H1 (cell line): ENCODE measurements at regions not wholly inside any gene's neighbourhood (a gene's known extent, or its start where the extent isn't known, plus 50 kb on each side); places are given as distances from the start of the nearest gene placed in this dataset.

Experiments
- CTCF ChIA-PET: fragments of 300-600 bp; sonication (Branson Sonifier 250); formaldehyde crosslinking; loops from one replicate; lab custom pipeline; 2021; ENCODE audit not compliant: partially characterized antibody; lab: Charles Lee
- POLR2A ChIA-PET: fragments of 300-600 bp; sonication (Branson Sonifier 250); formaldehyde crosslinking; loops from one replicate; lab custom pipeline; 2021; ENCODE audit warnings: inconsistent platforms; ENCODE audit not compliant: partially characterized antibody; lab: Charles Lee
- DNase-seq, 2 experiments: peaks; one replicate each; pipeline versions ENCODE4 v3.0.0 to v3.0.0-alpha.2; 2010 to 2022; ENCODE audit warnings: low spot score in 2 of 2, low read depth in 1 of 2, mixed read lengths in 1 of 2
- FAIRE-seq: peaks from 2 replicates; lab custom pipeline; 2011; peaks lifted over from hg19 to GRCh38; lab: Jason Lieb, UNC
- H2AFZ ChIP-seq: 2 replicates; pipeline ENCODE4 v1.8.1; 2012; ENCODE audit warnings: low read length, inconsistent platforms
- H2AK5ac ChIP-seq: 2 replicates; pipeline ENCODE4 v1.6.1; 2013; ENCODE audit warnings: low read depth, low read length
- H2BK120ac ChIP-seq: replicated peaks from 2 replicates; pipeline ENCODE3; 2013; ENCODE audit warnings: low read depth, low read length, inconsistent platforms
- H2BK12ac ChIP-seq: 2 replicates; pipeline ENCODE4 v1.6.1; 2013; ENCODE audit warnings: low read depth, low read length
- H2BK15ac ChIP-seq: 2 replicates; pipeline ENCODE4 v1.6.1; 2013; ENCODE audit warnings: low read length
- H2BK20ac ChIP-seq: 2 replicates; pipeline ENCODE4 v1.6.1; 2013; ENCODE audit warnings: low read length
- H2BK5ac ChIP-seq: 2 replicates; pipeline ENCODE4 v1.6.1; 2013; ENCODE audit warnings: low read depth, low read length
- H3K14ac ChIP-seq: 2 replicates; pipeline ENCODE4 v1.6.1; 2013; ENCODE audit warnings: inconsistent platforms; ENCODE audit not compliant: insufficient read length
- H3K18ac ChIP-seq: 2 replicates; pipeline ENCODE4 v1.6.1; 2013; ENCODE audit warnings: low read length; ENCODE audit errors: extremely low read depth
- H3K23ac ChIP-seq: 2 replicates; pipeline ENCODE4 v1.6.1; 2013; ENCODE audit warnings: inconsistent platforms; ENCODE audit not compliant: insufficient read length
- H3K23me2 ChIP-seq: 2 replicates; pipeline ENCODE4 v1.6.1; 2013; ENCODE audit warnings: low read depth, low read length
- H3K27ac ChIP-seq: 2 replicates; pipeline ENCODE4 v1.6.1; 2011; ENCODE audit warnings: low read depth, low read length, inconsistent platforms
- H3K27me3 ChIP-seq, 4 experiments: replicated peaks in 1 of 4; 1 replicate in 1 of 4; 2 replicates in 3 of 4; pipeline versions ENCODE4 v1.6.1 to v1.8.1; 2011 to 2013; ENCODE audit warnings: low read length in 3 of 4, mild to moderate bottlenecking in 3 of 4, inconsistent platforms in 2 of 4, mixed read lengths in 2 of 4, moderate library complexity in 1 of 4; ENCODE audit not compliant: control insufficient read depth in 3 of 4, insufficient read depth in 3 of 4; ENCODE audit errors: extremely low read depth in 1 of 4
- H3K36me3 ChIP-seq, 4 experiments: 2 replicates each; pipeline versions ENCODE4 v1.6.1 to v1.8.1; 2011 to 2013; ENCODE audit warnings: mild to moderate bottlenecking in 4 of 4, low read length in 3 of 4, moderate library complexity in 2 of 4, control low read depth in 1 of 4, inconsistent platforms in 1 of 4; ENCODE audit not compliant: insufficient read depth in 4 of 4, control insufficient read depth in 2 of 4
- H3K4ac ChIP-seq: replicated peaks from 2 replicates; pipeline ENCODE3; 2013; ENCODE audit warnings: low read length, low read depth, mixed read lengths, inconsistent platforms; ENCODE audit not compliant: insufficient read length
- H3K4me1 ChIP-seq, 4 experiments: replicated peaks in 1 of 4; 1 replicate in 1 of 4; 2 replicates in 3 of 4; pipeline versions ENCODE4 v1.6.1 to v1.8.1; 2011 to 2013; ENCODE audit warnings: low read length in 3 of 4, inconsistent platforms in 2 of 4, mixed read lengths in 1 of 4; ENCODE audit not compliant: insufficient read depth in 4 of 4, control insufficient read depth in 3 of 4
- H3K4me2 ChIP-seq, 2 experiments: 2 replicates each; pipeline versions ENCODE4 v1.6.1 to v1.8.1; 2011 to 2013; ENCODE audit warnings: low read depth in 2 of 2, low read length in 2 of 2, control low read depth in 1 of 2, inconsistent platforms in 1 of 2, mild to moderate bottlenecking in 1 of 2; ENCODE audit not compliant: insufficient read depth in 1 of 2
- H3K4me3 ChIP-seq, 4 experiments: fragments of 200-600, 300-600 bp in 1 of 4; sonication (generic), shearing (Covaris generic), sonication (Bioruptor Twin) in 1 of 4; 2 replicates each; pipeline versions ENCODE4 v1.5.1 to v1.8.1; 2011 to 2016; ENCODE audit warnings: low read length in 4 of 4, low read depth in 3 of 4, control low read depth in 2 of 4, inconsistent platforms in 2 of 4, mild to moderate bottlenecking in 2 of 4, mixed read lengths in 1 of 4, moderate library complexity in 1 of 4; ENCODE audit not compliant: insufficient read depth in 2 of 4; ENCODE audit errors: extremely low read depth in 1 of 4
- H3K56ac ChIP-seq: replicated peaks from 2 replicates; pipeline ENCODE3; 2013; ENCODE audit warnings: low read depth, mild to moderate bottlenecking, mixed read lengths, low read length, inconsistent platforms; ENCODE audit not compliant: insufficient read length
- H3K79me1 ChIP-seq: 2 replicates; pipeline ENCODE4 v1.6.1; 2013; ENCODE audit warnings: low read depth, low read length, control low read depth
- H3K79me2 ChIP-seq, 2 experiments: 2 replicates each; pipeline versions ENCODE4 v1.6.1 to v1.8.1; 2012 to 2013; ENCODE audit warnings: low read length in 2 of 2, mild to moderate bottlenecking in 2 of 2, inconsistent platforms in 1 of 2; ENCODE audit not compliant: insufficient read depth in 2 of 2, control insufficient read depth in 1 of 2
- H3K9ac ChIP-seq, 4 experiments: replicated peaks in 1 of 4; 1 replicate in 1 of 4; 2 replicates in 3 of 4; pipeline versions ENCODE4 v1.6.1 to v1.8.1; 2011 to 2013; ENCODE audit warnings: low read depth in 3 of 4, low read length in 3 of 4, control low read depth in 2 of 4, mild to moderate bottlenecking in 2 of 4, moderate library complexity in 2 of 4, inconsistent platforms in 1 of 4; ENCODE audit errors: extremely low read depth in 1 of 4
- H3K9me3 ChIP-seq, 2 experiments: 2 replicates each; pipeline versions ENCODE4 v1.6.1 to v1.8.1; 2012 to 2013; ENCODE audit warnings: mild to moderate bottlenecking in 2 of 2, moderate library complexity in 2 of 2, control low read depth in 1 of 2, inconsistent platforms in 1 of 2, low read depth in 1 of 2, low read length in 1 of 2, mixed read lengths in 1 of 2; ENCODE audit not compliant: insufficient read depth in 2 of 2
- H4K20me1 ChIP-seq, 2 experiments: replicated peaks in 1 of 2; 2 replicates each; pipeline versions ENCODE3 to v1.8.1; 2011 to 2013; ENCODE audit warnings: inconsistent platforms in 2 of 2, low read length in 2 of 2, mild to moderate bottlenecking in 1 of 2; ENCODE audit not compliant: insufficient read depth in 2 of 2, control insufficient read depth in 1 of 2
- H4K5ac ChIP-seq: 2 replicates; pipeline ENCODE4 v1.6.1; 2013; ENCODE audit warnings: low read length, low read depth, mixed read lengths, inconsistent platforms; ENCODE audit not compliant: insufficient read length
- H4K8ac ChIP-seq: 2 replicates; pipeline ENCODE4 v1.8.0; 2013; ENCODE audit warnings: mild to moderate bottlenecking, moderate library complexity, low read length, inconsistent platforms; ENCODE audit not compliant: insufficient read depth; ENCODE audit errors: extremely low read depth
- H4K91ac ChIP-seq: replicated peaks from 2 replicates; pipeline ENCODE3; 2013; ENCODE audit warnings: low read length, mixed read lengths, inconsistent platforms; ENCODE audit not compliant: insufficient read length
- HDAC2 ChIP-seq, 2 experiments: fragments of 300-600 bp in 1 of 2; sonication (generic) in 1 of 2; IDR thresholded peaks; 2 replicates each; pipeline ENCODE4 v1.6.1; 2011 to 2012; ENCODE audit warnings: low read depth in 2 of 2, low read length in 2 of 2, mild to moderate bottlenecking in 2 of 2, moderate library complexity in 2 of 2, borderline replicate concordance in 1 of 2, inconsistent platforms in 1 of 2
- KDM1A ChIP-seq: fragments of 200-600, 300-600 bp; sonication (generic); IDR thresholded peaks from 2 replicates; pipeline ENCODE4 v1.7.1; 2016; ENCODE audit warnings: mild to moderate bottlenecking, low read length, borderline replicate concordance
- TF ChIP-seq, protein P1 (sequence below): IDR thresholded peaks from 2 replicates; pipeline ENCODE4 v1.6.1; 2012; ENCODE audit warnings: inconsistent platforms

DNA sequence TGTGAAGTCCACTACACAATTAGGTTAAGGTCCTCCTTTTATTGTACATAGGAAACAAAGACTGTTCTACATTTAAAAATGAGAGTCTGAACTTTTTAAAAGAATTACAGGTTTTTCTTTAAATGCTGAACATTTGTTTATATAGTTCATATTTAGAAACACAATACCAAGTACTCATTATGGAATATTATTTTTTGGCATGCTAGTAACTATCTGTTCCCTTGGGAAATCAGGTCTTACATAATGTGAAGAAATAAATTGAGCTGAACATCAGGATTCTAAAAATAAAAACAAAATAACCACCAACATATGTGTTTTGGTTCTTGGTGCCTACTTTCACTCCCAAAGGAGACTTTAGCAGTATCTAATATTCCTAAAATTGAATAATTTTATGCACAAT is 230.5 kb upstream of the IZUMO3 start:
- Histone ChIP-seq H2BK120ac (no peak overlapping the region), H3K23ac (no peak overlapping the region), H3K9ac (no peak overlapping the region), H3K9me3 (peaks cover 13 to 18% of the 10 kb centered on the region in 2 experiments; a peak in 3 of 4 replicates), H2BK5ac (no peak overlapping the region), H2AFZ (no peak overlapping the region), H4K20me1 (no peaks in the 10 kb centered on the region), H2BK12ac (no peak overlapping the region), H3K79me2 (no peaks in the 10 kb centered on the region), H3K18ac (no peak overlapping the region), H2BK15ac (no peak overlapping the region), H4K91ac (no peak overlapping the region), H4K8ac (no peak overlapping the region), H3K56ac (no peak overlapping the region), H3K4me1 (no peaks in the 10 kb centered on the region), H3K4me3 (no peak overlapping the region), H3K79me1 (no peaks in the 10 kb centered on the region), H4K5ac (no peak overlapping the region), H2AK5ac (no peak overlapping the region), H3K36me3 (no peaks in the 10 kb centered on the region), H3K27me3 (no peaks in the 10 kb centered on the region), H2BK20ac (no peak overlapping the region), H3K4ac (no peak overlapping the region), H3K27ac (no peak overlapping the region), H3K4me2 (no peak overlapping the region), H3K23me2 (no peaks in the 10 kb centered on the region), H3K14ac (no peak overlapping the region)
- FAIRE-seq, result no peak
- no peak for DNase-seq
- CTCF ChIA-PET, result no interaction called here
- POLR2A ChIA-PET, result no interaction called here
- no peak for TF ChIP-seq KDM1A
- TF ChIP-seq, protein P1, sequence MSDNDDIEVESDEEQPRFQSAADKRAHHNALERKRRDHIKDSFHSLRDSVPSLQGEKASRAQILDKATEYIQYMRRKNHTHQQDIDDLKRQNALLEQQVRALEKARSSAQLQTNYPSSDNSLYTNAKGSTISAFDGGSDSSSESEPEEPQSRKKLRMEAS, result no peak
- TF ChIP-seq HDAC2 (IDR thresholded peaks at IDR 0.05; ENCODE audit: borderline replicate concordance in 1 of 2, low read depth in 2 of 2, low read length in 2 of 2), result no peak
